Stimulated activated CD4-positive, alpha-beta T cell treated with anti-CD3 and anti-CD28 coated beads, Interleukin-1b, Interleukin-23, amount 100 ng/mL, for 1 hour (primary cell): ENCODE measurements at regions not wholly inside any gene's neighbourhood (a gene's known extent, or its start where the extent isn't known, plus 50 kb on each side); places are given as distances from the start of the nearest gene placed in this dataset.

Experiments
- DNase-seq, 2 donors: peaks; one replicate each; pipeline ENCODE4 v3.0.0-alpha.2; 2020; ENCODE audit warnings: low read depth in 2 of 2

DNA sequence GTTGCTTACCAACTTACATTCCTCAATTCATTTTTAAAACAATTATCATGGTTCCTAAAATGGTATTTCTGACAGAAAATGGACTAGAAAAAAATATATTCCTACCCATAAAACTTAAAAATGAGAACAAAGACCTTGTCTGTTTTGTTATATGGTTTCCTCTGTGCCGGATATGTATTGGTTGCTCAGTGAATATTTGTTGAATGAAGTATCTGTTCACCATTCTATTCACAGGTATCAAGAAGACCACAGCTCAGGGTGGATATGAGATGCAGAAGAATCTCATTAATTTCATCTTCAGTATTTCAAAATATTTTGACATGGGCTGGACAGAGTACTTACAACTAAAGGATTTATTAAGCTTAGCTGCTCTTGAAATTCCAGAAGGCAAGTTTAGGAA lies 58.1 kb downstream of the TUSC7 start:
- DNase-seq = no peak

- DNase-seq = no peak
Observed at GRCh38 chr3:116770815-116771450, 61.4 kb downstream of the TUSC7 start.

DNA sequence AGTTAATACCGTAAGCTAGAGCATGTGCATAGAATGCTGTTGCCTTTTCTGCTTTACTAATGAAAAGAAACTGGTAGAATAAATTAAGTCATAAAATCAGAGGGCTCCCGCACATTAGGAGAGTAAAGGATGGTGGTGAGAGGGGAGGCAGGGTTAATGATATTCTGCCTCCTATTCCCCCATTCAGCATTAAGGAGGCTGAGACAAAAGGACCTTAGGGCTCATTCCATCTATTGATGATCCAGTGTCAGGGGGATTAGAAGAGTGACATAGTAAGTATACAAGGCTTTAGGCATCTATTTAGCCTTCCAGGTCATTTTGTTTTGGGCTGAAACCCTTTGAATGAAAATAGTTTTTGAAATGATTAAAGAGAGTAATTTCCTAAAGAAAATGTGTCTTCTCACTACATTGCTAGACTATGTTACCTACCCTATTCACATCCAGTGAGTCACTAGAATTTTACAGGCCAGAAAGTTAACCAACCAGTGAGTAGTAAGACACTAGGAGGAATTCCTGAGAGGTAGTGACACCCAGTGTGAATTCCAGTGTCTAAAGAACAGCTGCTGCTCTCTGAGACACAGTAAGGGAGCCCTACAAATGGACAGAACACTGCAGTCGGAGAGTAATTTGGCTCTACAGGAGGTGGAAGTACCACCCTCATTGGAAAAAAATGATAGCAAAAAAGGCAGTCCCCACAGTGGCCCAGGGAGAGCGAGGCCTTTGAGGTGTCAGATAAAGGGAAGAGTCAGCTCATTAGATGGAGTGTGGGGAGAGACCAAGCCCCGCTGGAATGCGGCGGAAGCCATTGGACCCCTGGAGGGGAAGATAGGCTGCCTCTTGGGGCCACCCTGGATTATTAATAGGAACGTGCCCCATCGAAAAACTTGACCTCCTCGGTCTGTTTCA lies 67.6 kb downstream of the TUSC7 start:
- no peak for DNase-seq

- no peak for DNase-seq
Observed at GRCh38 chr3:116785226-116785625, 75.6 kb downstream of the TUSC7 start.

DNA sequence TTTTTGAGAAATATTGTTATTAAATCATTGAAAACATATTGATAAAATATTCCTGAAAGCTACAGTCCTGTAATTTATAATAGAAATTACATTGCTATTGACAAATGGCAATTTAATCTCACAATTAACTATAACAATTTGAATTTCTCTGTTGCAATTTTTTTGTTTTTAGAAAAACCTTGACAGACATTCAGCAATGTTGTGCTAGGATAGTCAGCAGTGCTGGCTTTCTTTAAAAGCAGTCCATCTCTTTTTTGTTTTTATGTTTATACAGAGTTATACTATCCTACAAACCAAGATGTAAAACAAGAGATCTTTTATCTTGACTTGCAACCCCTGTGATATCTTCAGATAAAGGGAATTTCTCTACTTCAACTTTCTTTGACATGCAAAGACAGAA lies 93.1 kb downstream of the TUSC7 start:
- DNase-seq = no peak

DNA sequence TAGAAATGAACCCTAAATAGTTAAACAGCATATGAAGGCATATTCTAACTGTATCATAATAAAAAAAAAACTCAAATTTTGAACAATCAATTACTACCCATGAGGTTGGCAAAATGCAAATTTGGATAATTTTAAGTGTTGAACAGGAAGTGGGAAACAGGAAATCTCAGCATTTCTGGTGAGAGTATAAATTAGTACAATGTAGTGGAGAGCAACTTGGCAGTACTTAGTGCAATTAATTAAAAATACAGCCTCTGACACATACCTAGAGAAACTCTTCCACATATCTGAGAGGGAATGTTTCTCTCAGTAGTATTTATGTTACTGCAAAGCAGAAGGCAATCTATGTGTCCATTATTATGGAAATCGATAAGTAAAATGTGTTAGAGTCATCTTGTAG lies 96.8 kb downstream of the TUSC7 start:
- no peak for DNase-seq

DNA sequence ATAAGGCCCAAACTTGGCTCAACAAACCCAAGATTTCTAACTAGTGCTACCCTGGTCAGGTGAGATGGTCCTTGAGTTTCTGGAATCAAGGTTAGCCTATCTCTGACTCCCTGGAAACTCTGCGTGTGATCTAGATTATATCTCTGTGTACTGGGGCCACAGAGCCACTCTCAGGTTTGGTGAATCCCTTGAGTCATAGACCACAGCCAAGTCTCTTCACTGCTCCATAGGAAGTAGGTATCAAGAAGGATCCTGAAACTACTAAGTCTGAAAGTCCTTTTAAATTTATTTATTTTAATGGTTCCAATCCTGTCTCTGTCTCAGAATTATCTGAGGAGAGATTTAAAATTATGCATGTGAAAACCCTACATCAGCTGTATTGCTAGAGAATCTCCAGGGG lies 99.1 kb downstream of the TUSC7 start:
- DNase-seq = no peak

DNA sequence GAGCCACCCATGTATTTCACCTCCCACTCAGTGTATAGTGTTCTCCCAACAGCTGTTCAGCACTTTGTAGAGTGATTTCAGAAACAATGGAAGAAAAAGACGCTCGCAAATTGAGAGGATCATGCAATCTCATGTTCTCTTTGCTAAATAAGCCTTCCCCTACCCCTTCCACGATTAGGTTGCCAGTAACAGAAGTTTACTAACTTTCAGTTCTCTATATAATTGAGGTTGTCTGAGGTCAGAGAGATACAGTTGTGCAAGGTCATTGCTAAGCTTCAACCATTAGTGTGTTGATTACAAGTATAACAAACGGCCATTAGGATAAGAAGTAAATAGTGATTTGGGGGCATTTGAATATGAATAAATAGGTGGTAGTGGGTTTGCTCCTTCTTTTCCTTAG lies 99.6 kb downstream of the TUSC7 start:
- DNase-seq = no peak

DNA sequence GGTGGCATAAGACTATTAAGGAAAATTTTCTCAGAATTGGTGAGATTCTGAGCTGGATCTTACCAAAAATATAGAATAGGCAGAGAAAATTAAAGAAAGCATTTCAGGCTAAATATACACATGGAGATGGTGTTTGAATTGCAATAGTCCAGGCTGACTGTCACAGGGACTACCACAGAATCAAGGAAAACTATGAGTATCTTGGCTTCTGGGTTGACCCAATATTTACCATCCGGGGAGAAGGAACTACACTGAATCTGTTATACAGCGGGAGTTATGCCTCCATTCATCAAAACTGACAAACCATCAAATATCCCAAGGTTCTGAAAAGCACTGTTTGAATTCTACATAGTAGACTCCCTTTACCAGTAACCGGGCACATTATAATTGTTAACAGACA lies 102.2 kb downstream of the TUSC7 start:
- DNase-seq = no peak

DNA sequence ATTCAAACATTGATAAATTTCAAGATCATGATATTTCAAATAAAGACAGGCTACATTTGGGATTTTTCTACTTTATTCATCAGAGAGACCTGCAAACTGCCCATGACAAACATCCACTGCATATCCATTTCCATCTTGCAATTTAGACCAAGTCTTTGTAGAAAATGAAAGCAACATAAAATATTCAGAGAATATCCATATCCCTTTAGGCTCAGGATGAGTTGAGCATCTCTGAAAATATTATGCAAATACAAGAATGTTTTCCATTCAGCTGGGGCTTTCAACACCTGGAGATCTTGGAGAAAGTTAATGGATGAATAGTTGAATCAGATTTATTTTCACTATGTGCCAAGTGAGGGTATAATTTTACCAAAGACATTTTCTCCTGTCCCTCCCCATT lies 103.4 kb downstream of the TUSC7 start:
- DNase-seq = no peak

DNA sequence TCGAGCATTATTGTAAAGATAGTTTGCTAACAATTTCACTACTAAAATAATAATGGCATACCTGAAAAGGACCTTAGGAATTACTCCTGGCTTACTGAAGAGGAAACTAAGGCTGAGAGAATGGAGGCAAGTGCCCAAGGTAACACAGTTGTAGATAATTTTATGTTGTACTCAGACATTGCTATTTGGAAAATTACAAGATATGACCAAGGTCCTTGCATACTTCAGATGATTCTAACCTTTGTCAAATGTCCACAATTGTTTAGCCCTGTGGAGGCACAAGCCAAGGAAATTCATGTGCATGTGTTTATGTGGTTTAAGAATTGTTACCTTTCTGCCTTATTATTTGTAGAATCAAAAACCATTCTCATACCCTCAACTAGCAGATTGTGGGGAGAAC lies 105.7 kb downstream of the TUSC7 start:
- no peak for DNase-seq

DNA sequence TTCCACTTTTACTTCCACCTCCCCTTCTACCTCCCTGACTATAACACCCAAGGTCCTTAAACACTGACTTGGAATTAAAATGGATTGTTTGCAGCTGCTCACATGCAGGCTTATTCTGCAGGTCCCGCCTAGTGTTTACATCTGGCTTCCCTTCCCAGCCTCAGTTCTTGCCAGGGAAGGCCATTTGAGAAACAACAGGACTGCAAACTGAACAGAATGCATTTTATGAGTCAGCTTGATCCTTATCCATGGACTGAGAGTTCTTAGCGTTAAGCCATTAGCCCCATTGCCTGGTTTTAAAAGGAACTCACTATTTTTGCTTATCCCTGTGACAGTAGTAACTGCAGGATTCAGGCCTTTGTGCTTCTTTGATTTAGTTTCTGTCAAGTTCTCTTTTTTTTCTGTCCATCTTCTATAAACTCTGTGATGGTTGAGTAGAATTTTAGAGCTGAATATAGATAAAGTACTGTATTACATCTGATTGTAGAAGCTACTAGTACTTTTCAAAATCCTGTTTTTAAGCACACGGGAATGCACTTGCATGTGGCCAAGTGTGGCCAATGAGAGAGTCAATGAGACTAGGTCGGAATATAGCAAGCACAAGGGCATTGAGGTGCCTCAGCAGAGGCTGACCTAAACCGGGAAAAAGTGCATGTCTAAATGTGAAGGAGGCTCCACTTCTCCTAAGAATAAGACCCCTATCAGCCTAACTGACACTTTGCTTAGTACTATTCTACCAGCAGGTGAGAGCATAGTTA lies 106.4 kb downstream of the TUSC7 start:
- DNase-seq = no peak

GRCh38 chr3:116821371-116821770 lies 111.8 kb downstream of the TUSC7 start:
- DNase-seq = no peak

- no peak for DNase-seq
Observed at GRCh38 chr3:116824208-116824607, 114.6 kb downstream of the TUSC7 start.

- DNase-seq = no peak
Observed at GRCh38 chr3:116833202-116833601, 123.6 kb downstream of the TUSC7 start.

DNA sequence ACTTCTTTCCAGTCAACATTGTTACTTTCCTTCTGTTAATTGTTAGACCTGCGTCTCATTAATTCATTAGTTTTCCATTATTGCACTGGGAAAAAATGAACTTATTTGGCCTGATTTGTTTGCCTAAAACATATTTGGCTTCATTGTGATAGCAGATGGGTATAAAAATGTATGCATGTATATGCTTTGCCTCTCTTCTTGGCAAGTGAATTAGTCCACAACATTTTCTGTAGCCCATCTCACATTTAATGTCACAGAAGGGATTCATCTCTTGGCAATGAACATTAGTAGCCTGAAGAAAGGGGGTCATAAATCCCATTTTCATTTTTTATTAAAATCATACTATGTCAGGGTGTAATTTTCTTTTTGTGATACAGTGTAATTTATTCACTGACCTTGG lies 125.2 kb downstream of the TUSC7 start:
- DNase-seq = no peak

GRCh38 chr3:116835658-116836057 lies 126.1 kb downstream of the TUSC7 start:
- DNase-seq = no peak

GRCh38 chr3:116836286-116836685 lies 126.7 kb downstream of the TUSC7 start:
- no peak for DNase-seq

- DNase-seq = no peak
Observed at GRCh38 chr3:116837483-116837882, 127.9 kb downstream of the TUSC7 start.

GRCh38 chr3:116841003-116841735 lies 131.6 kb downstream of the TUSC7 start:
- no peak for DNase-seq

DNA sequence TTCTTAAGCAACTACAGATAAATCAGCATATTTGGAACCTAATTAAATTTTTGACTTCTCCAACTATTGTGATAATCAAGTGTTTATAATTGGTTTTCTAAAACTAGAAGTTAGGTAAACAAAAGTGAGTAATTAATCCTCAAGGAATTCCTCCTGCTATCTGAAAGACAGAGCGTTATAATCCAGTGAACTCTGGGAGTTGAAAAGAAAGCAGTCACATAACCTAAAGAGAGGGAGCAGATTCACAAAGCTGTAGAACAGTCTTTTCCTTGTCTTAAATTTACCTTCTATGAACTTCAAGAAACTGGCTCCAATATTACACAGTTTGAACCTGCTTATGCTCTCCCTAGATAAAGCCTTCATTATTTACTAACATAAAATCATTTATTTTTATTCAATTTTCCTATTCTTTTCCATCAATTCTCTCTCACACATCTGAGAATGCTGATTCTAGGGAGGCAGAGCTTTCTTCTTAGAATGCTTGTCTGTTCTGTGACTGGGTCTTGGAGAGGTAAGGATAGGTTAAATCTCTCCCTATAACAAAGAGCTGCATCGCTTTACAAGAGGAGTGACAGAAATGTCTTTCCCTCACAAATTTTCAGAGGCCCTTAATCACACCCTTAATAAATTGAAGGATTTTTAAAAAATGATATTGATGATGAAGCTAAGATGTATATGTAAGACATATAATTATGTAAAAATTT lies 132.8 kb downstream of the TUSC7 start:
- no peak for DNase-seq
